Vagina (tissue), 2 donors: ENCODE measurements at regions not wholly inside any gene's neighbourhood (a gene's known extent, or its start where the extent isn't known, plus 50 kb on each side); places are given as distances from the start of the nearest gene placed in this dataset.

Source experiments
- POLR2A ChIP-seq, 2 donors: fragments of 450-650 bp; IDR thresholded peaks; one replicate each; pipeline ENCODE4 v1.6.1; 2017; ENCODE audit warnings: antibody characterized with exemption in 2 of 2, mild to moderate bottlenecking in 2 of 2, moderate library complexity in 2 of 2
- POLR2AphosphoS5 ChIP-seq, 2 donors: sonication (generic); formaldehyde crosslinking; IDR thresholded peaks; one replicate each; pipeline ENCODE4 v1.9.0; 2017; ENCODE audit warnings: antibody characterized with exemption in 2 of 2, mild to moderate bottlenecking in 2 of 2, low read depth in 1 of 2; ENCODE audit not compliant: insufficient read depth in 1 of 2
- TF ChIP-seq, protein P1 (sequence below), 3 experiments: fragments of 450-650 bp in 2 of 3; fragments of 200-600 bp in 1 of 3; sonication (generic) in 1 of 3; IDR thresholded peaks; one replicate each; pipeline ENCODE4 v1.5.1; 2017 to 2019; ENCODE audit warnings: antibody characterized with exemption in 3 of 3, mild to moderate bottlenecking in 2 of 3, moderate library complexity in 2 of 3

DNA sequence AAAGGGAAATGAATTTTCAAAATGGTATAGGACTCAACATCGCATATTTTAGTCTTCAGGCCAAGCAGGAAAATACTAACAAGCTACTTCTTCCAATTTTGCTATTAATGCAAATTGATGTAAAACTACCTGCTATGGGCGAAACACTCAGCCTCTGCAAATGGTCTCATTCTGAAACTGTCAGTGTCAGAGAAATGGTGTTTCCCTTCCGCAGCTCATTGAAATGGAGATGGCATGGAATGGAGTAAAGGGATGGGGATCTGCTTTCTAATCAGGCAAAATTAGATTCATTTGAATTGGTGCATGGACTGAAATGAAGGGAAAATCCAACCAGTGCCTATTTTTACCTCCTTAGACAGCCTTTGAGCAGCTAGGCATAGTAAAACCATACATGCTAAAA lies 80.4 kb upstream of the EEA1 start:
- TF ChIP-seq, protein P1, sequence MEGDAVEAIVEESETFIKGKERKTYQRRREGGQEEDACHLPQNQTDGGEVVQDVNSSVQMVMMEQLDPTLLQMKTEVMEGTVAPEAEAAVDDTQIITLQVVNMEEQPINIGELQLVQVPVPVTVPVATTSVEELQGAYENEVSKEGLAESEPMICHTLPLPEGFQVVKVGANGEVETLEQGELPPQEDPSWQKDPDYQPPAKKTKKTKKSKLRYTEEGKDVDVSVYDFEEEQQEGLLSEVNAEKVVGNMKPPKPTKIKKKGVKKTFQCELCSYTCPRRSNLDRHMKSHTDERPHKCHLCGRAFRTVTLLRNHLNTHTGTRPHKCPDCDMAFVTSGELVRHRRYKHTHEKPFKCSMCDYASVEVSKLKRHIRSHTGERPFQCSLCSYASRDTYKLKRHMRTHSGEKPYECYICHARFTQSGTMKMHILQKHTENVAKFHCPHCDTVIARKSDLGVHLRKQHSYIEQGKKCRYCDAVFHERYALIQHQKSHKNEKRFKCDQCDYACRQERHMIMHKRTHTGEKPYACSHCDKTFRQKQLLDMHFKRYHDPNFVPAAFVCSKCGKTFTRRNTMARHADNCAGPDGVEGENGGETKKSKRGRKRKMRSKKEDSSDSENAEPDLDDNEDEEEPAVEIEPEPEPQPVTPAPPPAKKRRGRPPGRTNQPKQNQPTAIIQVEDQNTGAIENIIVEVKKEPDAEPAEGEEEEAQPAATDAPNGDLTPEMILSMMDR (IDR thresholded peaks at IDR 0.05): no peak
- TF ChIP-seq POLR2AphosphoS5 (IDR thresholded peaks at IDR 0.05; ENCODE audit: insufficient read depth in 1 of 2, low read depth in 1 of 2) (no peak), POLR2A (IDR thresholded peaks at IDR 0.05) (no peak)
